Mesenchymal stem cell (in vitro differentiated cells and primary cell): ENCODE measurements at regions not wholly inside any gene's neighbourhood (a gene's known extent, or its start where the extent isn't known, plus 50 kb on each side); places are given as distances from the start of the nearest gene placed in this dataset.

Experiments used
- DNase-seq: peaks from one replicate; pipeline ENCODE4 v3.0.0-alpha.2; 2013
- H2AFZ ChIP-seq: one replicate; pipeline ENCODE4 v1.6.1; 2013; ENCODE audit warnings: low read depth, mild to moderate bottlenecking, control low read depth, inconsistent platforms, low read length, moderate library complexity
- H2AK5ac ChIP-seq: 2 replicates; pipeline ENCODE4 v1.6.1; 2013; ENCODE audit warnings: low read length, moderate library complexity, mild to moderate bottlenecking, inconsistent platforms; ENCODE audit not compliant: severe bottlenecking
- H2BK120ac ChIP-seq: one replicate; pipeline ENCODE4 v1.6.1; 2013; ENCODE audit warnings: low read depth, mild to moderate bottlenecking, inconsistent platforms, low read length, moderate library complexity
- H2BK12ac ChIP-seq, 2 experiments: one replicate each; pipeline ENCODE4 v1.6.1; 2013; ENCODE audit warnings: inconsistent platforms in 2 of 2, low read length in 2 of 2, mild to moderate bottlenecking in 2 of 2, moderate library complexity in 2 of 2, control low read depth in 1 of 2
- H2BK15ac ChIP-seq: one replicate; pipeline ENCODE4 v1.6.1; 2013; ENCODE audit warnings: mild to moderate bottlenecking, low read depth, inconsistent platforms; ENCODE audit not compliant: poor library complexity, severe bottlenecking
- H2BK5ac ChIP-seq: 2 replicates; pipeline ENCODE4 v1.6.1; 2013; ENCODE audit warnings: low read depth, mild to moderate bottlenecking, low read length, control low read depth, inconsistent platforms; ENCODE audit not compliant: poor library complexity, severe bottlenecking
- H3K14ac ChIP-seq, 2 experiments: one replicate each; pipeline ENCODE4 v1.6.1; 2013; ENCODE audit warnings: inconsistent platforms in 2 of 2, low read length in 2 of 2, control low read depth in 1 of 2, mild to moderate bottlenecking in 1 of 2, moderate library complexity in 1 of 2
- H3K18ac ChIP-seq, 2 experiments: one replicate each; pipeline ENCODE4 v1.6.1; 2013; ENCODE audit warnings: inconsistent platforms in 2 of 2, low read length in 2 of 2, control low read depth in 1 of 2, low read depth in 1 of 2, mild to moderate bottlenecking in 1 of 2
- H3K23ac ChIP-seq, 2 experiments: one replicate each; pipeline ENCODE4 v1.6.1; 2013; ENCODE audit warnings: inconsistent platforms in 2 of 2, low read length in 2 of 2, mild to moderate bottlenecking in 2 of 2, moderate library complexity in 2 of 2, control low read depth in 1 of 2
- H3K27ac ChIP-seq: 2 replicates; pipeline ENCODE4 v1.5.1; 2013; ENCODE audit warnings: mild to moderate bottlenecking, moderate library complexity, low read length, control low read depth, inconsistent platforms; ENCODE audit not compliant: poor library complexity, severe bottlenecking
- H3K27me3 ChIP-seq, 2 experiments: 2 replicates each; pipeline versions ENCODE4 v1.6.1 to v1.7.0; 2013; ENCODE audit warnings: low read length in 2 of 2, mild to moderate bottlenecking in 2 of 2, moderate library complexity in 2 of 2, control low read depth in 1 of 2, inconsistent platforms in 1 of 2; ENCODE audit not compliant: control insufficient read depth in 1 of 2, insufficient read depth in 1 of 2
- H3K36me3 ChIP-seq, 2 experiments: 2 replicates each; pipeline versions ENCODE4 v1.6.1 to v1.7.0; 2013; ENCODE audit warnings: low read length in 2 of 2, control low read depth in 1 of 2, inconsistent platforms in 1 of 2, low read depth in 1 of 2, mild to moderate bottlenecking in 1 of 2; ENCODE audit not compliant: insufficient read depth in 2 of 2, control insufficient read depth in 1 of 2
- H3K4ac ChIP-seq, 2 experiments: one replicate each; pipeline ENCODE4 v1.6.1; 2013; ENCODE audit warnings: inconsistent platforms in 2 of 2, low read length in 2 of 2, mild to moderate bottlenecking in 2 of 2, moderate library complexity in 2 of 2, control low read depth in 1 of 2, low read depth in 1 of 2
- H3K4me1 ChIP-seq: 2 replicates; pipeline ENCODE4 v1.6.1; 2013; ENCODE audit warnings: low read depth, low read length, control low read depth; ENCODE audit not compliant: control insufficient read depth, insufficient read depth
- H3K4me2 ChIP-seq: 2 replicates; pipeline ENCODE4 v1.6.1; 2013; ENCODE audit warnings: low read length, mild to moderate bottlenecking, inconsistent platforms; ENCODE audit not compliant: poor library complexity, severe bottlenecking
- H3K4me3 ChIP-seq, 2 experiments: 2 replicates each; pipeline versions ENCODE4 v1.5.1 to v1.7.0; 2013; ENCODE audit warnings: low read length in 2 of 2, mild to moderate bottlenecking in 2 of 2, control low read depth in 1 of 2, low read depth in 1 of 2; ENCODE audit not compliant: insufficient read depth in 1 of 2
- H3K79me1 ChIP-seq: replicated peaks from 2 replicates; pipeline ENCODE4 v1.6.1; 2013; ENCODE audit warnings: mild to moderate bottlenecking, control low read depth, low read length, inconsistent platforms; ENCODE audit not compliant: poor library complexity, severe bottlenecking
- H3K9ac ChIP-seq: 2 replicates; pipeline ENCODE4 v1.7.0; 2013; ENCODE audit warnings: mild to moderate bottlenecking, low read length, moderate library complexity
- H3K9me3 ChIP-seq: 2 replicates; pipeline ENCODE4 v1.7.0; 2013; ENCODE audit warnings: mild to moderate bottlenecking, low read length; ENCODE audit not compliant: control insufficient read depth
- H4K8ac ChIP-seq: one replicate; pipeline ENCODE4 v1.6.1; 2013; ENCODE audit warnings: inconsistent platforms, mild to moderate bottlenecking, low read length, moderate library complexity
- H4K91ac ChIP-seq: one replicate; pipeline ENCODE4 v1.6.1; 2013; ENCODE audit warnings: mild to moderate bottlenecking, low read length, inconsistent platforms
- WGBS: methylation state at CpG from one replicate; pipeline ENCODE4 v1.1.7; 2013; ENCODE audit warnings: mixed read lengths; 5-methylcytosine and 5-hydroxymethylcytosine counted together

DNA sequence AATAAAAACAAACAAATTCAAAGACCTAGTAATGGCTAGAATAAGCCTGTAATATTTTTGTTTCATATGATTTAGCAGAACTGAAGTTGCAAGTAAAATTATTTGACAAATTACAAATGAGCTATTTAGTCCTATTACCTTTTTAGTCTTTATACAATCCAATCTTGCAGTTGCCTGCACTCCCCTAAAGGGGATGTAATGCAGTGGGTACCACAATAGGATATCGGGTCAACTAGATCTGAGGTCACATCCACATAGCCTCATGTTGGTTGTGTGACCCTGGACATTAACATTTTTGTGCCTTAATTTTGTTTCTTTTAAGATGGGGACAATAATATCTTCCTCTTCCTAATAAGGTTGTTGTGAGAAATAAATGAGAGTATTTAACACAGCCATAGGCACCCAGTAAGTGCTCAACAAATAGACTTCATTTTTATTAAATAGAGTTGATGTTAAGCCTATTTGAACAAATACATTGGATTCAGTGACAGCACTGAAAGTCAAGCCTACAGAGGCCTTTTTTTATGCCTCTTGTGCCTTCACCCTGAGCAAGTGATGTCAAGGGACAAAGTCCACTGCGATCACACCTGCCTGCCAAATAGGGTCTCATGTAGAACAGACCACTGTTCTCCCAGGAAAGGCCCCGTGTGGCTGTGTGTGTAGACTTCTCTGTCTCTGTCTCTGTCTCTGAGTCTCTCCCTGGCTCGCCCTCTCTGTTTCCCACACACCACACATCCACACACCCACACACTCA, 124.8 kb downstream of the EVX1 start:
- no peak overlapping the region for H2BK12ac ChIP-seq
- no peak overlapping the region for H2BK120ac ChIP-seq
- no peak overlapping the region for H3K4me3 ChIP-seq
- H3K4ac ChIP-seq, result no peak overlapping the region
- 81% methylated on average over 4 of the region's 4 CpGs for WGBS
- H3K36me3 ChIP-seq, result no peaks in the 10 kb centered on the region
- no peaks in the 10 kb centered on the region for H3K9me3 ChIP-seq
- no peak overlapping the region for H2BK15ac ChIP-seq
- H3K4me1 ChIP-seq, result peaks cover 1% of the 10 kb centered on the region
- peaks cover 0 to 3% of the 10 kb centered on the region in 2 experiments for H3K27me3 ChIP-seq
- H3K18ac ChIP-seq, result no peak overlapping the region
- H4K8ac ChIP-seq, result no peak overlapping the region
- no peak overlapping the region for H2AK5ac ChIP-seq
- no peak overlapping the region for H2AFZ ChIP-seq
- H4K91ac ChIP-seq, result no peak overlapping the region
- H2BK5ac ChIP-seq, result no peak overlapping the region
- no peak for DNase-seq
- no peak overlapping the region for H3K4me2 ChIP-seq
- peak overlapping the region in 1 of 2 experiments; percentile 19 for H3K14ac ChIP-seq
- H3K23ac ChIP-seq, result no peak overlapping the region
- no peak overlapping the region for H3K27ac ChIP-seq
- no peaks in the 10 kb centered on the region for H3K79me1 ChIP-seq
- H3K9ac ChIP-seq, result no peak overlapping the region

DNA sequence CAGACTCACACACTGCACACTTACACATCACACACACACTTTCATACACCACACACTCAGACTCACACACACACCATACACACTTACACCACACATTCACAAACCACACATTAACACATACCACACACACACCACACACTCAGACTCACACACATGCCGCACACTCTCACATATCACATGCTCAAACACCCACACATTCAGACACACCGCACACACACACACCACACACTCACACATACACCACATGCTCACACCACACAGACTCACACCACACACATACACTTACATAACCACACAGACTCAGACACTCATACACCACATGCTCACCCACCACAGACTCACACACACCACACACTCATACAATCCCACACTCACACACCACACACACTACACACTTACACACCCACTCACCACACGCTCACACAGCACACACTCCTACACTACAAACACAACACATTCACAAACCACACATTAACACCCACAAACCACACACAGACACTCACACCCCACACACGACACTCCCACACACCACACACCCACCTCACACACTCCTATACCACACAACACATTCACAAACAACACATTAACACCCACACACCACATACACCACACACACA, 125.4 kb downstream of the EVX1 start:
- H3K14ac ChIP-seq, result peak overlapping the region in 1 of 2 experiments; percentile 19
- H3K18ac ChIP-seq, result no peak overlapping the region
- H3K9me3 ChIP-seq, result no peaks in the 10 kb centered on the region
- H4K91ac ChIP-seq, result peak overlapping the region; percentile 28
- H3K23ac ChIP-seq, result no peak overlapping the region
- no peak overlapping the region for H2AFZ ChIP-seq
- no peak overlapping the region for H3K4me3 ChIP-seq
- H2BK15ac ChIP-seq, result no peak overlapping the region
- H3K4ac ChIP-seq, result no peak overlapping the region
- H3K9ac ChIP-seq, result no peak overlapping the region
- H2AK5ac ChIP-seq, result no peak overlapping the region
- peaks cover 1% of the 10 kb centered on the region for H3K4me1 ChIP-seq
- no peak overlapping the region for H4K8ac ChIP-seq
- H3K27me3 ChIP-seq, result peaks cover 0 to 10% of the 10 kb centered on the region in 2 experiments
- WGBS, result 89% methylated on average over 4 of the region's 4 CpGs
- H3K79me1 ChIP-seq, result no peaks in the 10 kb centered on the region
- DNase-seq, result no peak
- no peak overlapping the region for H3K4me2 ChIP-seq
- H2BK120ac ChIP-seq, result no peak overlapping the region
- no peak overlapping the region for H2BK5ac ChIP-seq
- H3K36me3 ChIP-seq, result no peaks in the 10 kb centered on the region
- H2BK12ac ChIP-seq, result no peak overlapping the region
- no peak overlapping the region for H3K27ac ChIP-seq

DNA sequence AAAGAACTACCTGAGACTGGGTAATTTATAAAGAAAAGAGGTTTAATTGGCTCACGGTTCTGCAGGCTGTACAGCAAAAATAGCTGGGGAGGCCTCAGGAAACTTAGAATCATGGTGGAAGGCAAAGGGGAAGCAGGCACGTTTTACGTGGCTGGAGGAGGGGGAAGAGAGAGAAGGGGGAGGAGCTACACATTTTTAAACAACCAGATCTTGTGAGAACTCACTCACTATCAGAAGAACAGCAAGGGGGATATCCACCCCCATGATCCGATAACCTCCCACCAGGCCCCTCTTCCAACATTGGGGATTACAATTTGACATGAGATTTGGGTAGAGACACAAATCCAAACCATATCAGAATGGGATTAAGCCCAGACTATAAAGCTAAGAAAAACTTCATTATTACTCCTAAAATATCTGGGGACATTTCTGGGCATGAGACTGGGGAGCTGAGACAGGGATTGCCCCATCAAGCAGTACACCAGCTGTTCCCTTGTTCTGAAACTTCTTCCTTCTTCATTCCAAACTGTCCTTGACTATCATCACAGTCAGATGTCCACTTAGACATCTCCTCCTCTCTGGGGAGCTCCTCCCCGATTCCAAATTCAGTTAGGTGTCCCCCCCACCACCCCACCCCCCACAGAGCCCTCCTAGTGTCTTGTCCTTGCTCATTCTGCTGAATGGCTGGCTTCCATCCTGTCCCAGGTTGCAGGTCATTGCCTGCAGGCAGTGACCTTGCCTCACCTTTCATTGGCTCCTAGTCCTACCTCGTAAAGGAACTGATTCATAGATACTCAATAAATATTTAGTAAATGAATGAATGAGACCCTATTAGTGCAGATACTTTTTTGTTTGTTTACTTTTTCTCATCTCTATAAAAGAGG, 132.6 kb downstream of the EVX1 start:
- Histone ChIP-seq H3K18ac (no peak overlapping the region), H3K23ac (no peak overlapping the region), H3K14ac (no peak overlapping the region), H2BK12ac (no peak overlapping the region), H3K27ac (no peak overlapping the region), H2BK5ac (no peak overlapping the region), H3K79me1 (no peaks in the 10 kb centered on the region), H3K9ac (no peak overlapping the region), H4K91ac (no peak overlapping the region), H2BK15ac (no peak overlapping the region), H3K4me1 (no peaks in the 10 kb centered on the region), H3K36me3 (no peaks in the 10 kb centered on the region), H2AFZ (no peak overlapping the region), H3K9me3 (no peaks in the 10 kb centered on the region), H3K27me3 (peaks cover 24 to 37% of the 10 kb centered on the region in 2 experiments), H2AK5ac (no peak overlapping the region), H2BK120ac (no peak overlapping the region), H3K4me3 (no peak overlapping the region), H3K4ac (no peak overlapping the region), H3K4me2 (no peak overlapping the region), H4K8ac (no peak overlapping the region)
- DNase-seq, result no peak
- 71% methylated on average over 3 of the region's 6 CpGs for WGBS

DNA sequence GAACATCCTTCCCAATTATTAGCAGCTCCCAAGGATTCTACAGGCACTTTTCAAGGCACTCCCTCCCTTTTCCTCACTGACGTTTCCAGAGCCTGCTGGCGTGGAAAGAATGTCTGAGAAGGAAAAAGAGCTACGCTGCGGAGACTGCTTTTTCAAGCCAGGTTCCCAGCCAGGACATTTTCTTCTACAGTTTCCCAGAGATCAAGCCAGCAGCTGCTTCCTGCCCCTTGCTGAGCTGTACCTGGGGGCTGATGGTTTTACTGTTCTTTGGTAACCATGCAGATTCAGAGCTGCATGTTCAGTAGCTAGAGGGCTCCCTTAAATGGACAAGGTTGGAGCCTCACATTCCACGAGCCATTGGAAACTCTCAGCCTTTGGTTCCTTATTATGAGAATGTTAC, 133.4 kb downstream of the EVX1 start:
- Histone ChIP-seq H3K23ac (no peak overlapping the region), H2BK12ac (no peak overlapping the region)

More for the DNA sequence above, 133.4 kb downstream of the EVX1 start:
- H3K9me3 ChIP-seq, result no peaks in the 10 kb centered on the region
- H3K36me3 ChIP-seq, result no peaks in the 10 kb centered on the region
- no peak overlapping the region for H3K18ac ChIP-seq
- no peak overlapping the region for H3K14ac ChIP-seq
- H2BK5ac ChIP-seq, result no peak overlapping the region
- no peak overlapping the region for H2AFZ ChIP-seq
- H2AK5ac ChIP-seq, result no peak overlapping the region
- no peak overlapping the region for H3K4ac ChIP-seq
- no peak overlapping the region for H3K4me3 ChIP-seq
- H3K27me3 ChIP-seq, result peaks cover 24 to 38% of the 10 kb centered on the region in 2 experiments
- H2BK15ac ChIP-seq, result no peak overlapping the region
- H3K4me2 ChIP-seq, result no peak overlapping the region
- no peak overlapping the region for H3K27ac ChIP-seq
- H2BK120ac ChIP-seq, result no peak overlapping the region
- H3K79me1 ChIP-seq, result no peaks in the 10 kb centered on the region
- 34% methylated on average over 5 of the region's 5 CpGs for WGBS
- DNase-seq, result no peak
- H4K8ac ChIP-seq, result no peak overlapping the region
- H4K91ac ChIP-seq, result no peak overlapping the region
- no peaks in the 10 kb centered on the region for H3K4me1 ChIP-seq
- no peak overlapping the region for H3K9ac ChIP-seq
